ENCODE measurements at regions not wholly inside any gene's neighbourhood (a gene's known extent, or its start where the extent isn't known, plus 50 kb on each side); places are given as distances from the start of the nearest gene placed in this dataset.

DNA sequence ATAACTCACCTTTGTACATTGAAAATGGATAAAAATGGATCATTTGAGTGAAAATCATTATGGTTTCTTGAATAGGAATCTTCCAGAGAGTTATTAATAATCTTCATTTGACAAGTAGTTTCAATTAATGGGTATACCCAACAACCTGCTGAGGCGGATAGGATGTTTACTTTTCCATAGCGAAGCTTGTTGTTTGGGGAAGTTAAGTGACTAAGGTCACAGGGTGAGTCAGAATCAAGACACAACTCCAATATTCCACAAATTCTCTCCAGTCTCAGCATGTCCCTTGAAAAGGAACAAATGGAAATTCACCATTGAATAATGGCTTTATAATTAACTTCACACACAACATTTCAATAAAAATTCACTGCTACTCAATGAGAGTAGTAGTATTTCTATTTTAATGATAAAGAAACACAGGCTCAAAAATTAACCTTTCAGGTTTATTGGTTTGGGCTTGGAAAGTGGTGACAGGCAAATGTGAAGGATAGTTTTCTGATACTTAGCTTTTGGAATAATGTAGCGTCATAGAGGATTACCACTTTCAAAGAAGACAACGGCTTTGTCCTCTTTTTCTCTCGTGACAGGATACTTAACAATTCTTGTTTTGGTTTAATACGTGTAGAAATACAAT, 211.3 kb downstream of the GPD2 start:
- DNase-seq (ENCODE audit: low spot score) = no peak

- no peak for DNase-seq (ENCODE audit: low spot score)
These were observed 212.3 kb downstream of the GPD2 start for GRCh38 chr2:156648522-156648921.

GRCh38 chr2:156649596-156649995, 213.4 kb downstream of the GPD2 start:
- no peak for DNase-seq (ENCODE audit: low spot score)

DNA sequence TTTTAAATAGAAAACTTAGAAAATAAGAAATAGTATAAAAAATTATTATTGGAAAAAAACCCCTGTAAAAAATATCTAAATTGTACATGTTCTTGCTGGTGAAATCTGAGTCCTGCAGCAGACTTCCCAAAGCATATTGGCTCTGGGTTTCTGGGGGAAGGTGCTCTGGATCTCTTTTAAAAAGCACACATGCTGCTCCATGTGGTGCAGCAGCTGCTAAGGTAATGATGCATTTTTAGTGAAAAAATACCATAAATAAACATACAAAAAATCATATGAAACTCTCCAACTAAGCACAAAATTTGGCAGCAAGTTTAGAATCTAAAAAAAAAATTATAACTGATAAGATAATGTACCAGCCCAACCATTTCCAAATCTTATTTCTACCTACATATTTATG, 216.5 kb downstream of the GPD2 start:
- DNase-seq (ENCODE audit: low spot score) = no peak

DNA sequence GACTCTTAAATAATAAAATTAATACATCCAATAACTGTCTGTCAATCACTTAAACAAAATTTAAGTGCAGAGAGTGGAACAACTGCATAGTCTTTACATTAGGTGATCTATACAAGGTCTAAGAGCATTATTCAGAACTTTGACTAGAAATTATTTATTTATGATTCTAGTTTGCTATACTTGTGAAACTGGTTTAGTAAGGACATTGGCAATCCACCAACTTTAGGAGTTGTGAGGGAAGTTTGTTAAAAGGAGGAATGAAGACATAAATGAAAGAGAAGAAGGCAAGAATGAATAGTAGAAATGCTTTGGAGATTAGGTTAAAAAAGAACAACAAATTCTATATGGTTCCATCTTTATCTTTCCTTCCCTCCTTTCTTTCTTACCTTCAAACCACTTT, 217.5 kb downstream of the GPD2 start:
- DNase-seq (ENCODE audit: low spot score) = no peak

- DNase-seq (ENCODE audit: low spot score) = peak; percentile 7
These were observed 221.6 kb downstream of the GPD2 start for GRCh38 chr2:156657809-156658208.

DNA sequence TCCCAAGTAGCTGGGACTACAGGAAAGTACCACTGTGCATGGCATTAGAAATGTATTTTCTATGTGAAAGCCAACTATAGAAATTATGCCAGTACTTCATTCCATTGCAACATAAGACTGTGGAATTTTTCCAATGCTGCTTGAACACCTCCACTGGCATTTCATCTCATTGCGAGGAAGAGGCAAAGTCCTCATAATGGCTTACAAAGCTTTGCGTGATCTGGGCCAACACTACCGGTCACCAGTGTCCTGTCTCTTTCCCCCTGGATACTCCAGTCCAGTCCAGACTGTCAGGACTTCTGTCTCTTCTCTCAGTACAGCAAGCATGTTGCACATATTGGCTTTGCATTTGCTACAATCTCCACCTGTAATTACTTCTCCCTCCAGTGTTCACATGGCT, 223.5 kb downstream of the GPD2 start:
- DNase-seq (ENCODE audit: low spot score) = no peak

- no peak for DNase-seq (ENCODE audit: low spot score)
These were observed 227.7 kb downstream of the GPD2 start for GRCh38 chr2:156663757-156664409.

DNA sequence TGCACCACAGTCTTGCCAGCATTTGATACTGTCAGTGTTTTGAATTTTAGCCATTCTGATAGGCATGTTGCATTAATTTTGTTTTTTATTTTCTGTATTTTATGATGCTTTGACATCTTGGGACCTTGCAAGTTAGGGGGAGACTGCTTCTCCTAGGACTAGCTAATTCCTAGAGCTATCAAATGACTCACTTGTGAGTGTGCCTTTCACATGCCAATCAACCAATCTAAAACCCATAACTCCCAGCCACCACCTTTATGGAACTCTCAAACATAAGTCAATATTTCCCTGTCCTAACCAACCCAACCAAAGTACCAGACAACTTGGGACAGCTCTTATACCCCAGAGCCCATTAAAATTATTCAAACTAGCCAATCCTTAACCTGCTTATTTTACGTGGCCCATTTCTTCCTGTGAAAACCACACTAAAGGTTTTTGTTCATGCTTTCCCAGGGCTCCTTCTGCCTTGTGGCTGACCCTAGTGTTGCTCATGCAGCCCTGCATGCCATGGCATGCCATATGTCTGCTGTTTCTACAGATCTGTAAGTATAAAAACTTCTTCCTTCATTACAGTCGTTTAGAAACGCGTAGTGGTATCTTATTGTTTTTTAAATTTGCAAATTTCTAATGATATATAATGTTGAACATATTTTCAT, 230.1 kb downstream of the GPD2 start:
- DNase-seq (ENCODE audit: low spot score) = no peak

GRCh38 chr2:156670104-156670503, 233.9 kb downstream of the GPD2 start:
- DNase-seq (ENCODE audit: low spot score) = no peak

GRCh38 chr2:156671706-156672361, 235.7 kb downstream of the GPD2 start:
- no peak for DNase-seq (ENCODE audit: low spot score)

DNA sequence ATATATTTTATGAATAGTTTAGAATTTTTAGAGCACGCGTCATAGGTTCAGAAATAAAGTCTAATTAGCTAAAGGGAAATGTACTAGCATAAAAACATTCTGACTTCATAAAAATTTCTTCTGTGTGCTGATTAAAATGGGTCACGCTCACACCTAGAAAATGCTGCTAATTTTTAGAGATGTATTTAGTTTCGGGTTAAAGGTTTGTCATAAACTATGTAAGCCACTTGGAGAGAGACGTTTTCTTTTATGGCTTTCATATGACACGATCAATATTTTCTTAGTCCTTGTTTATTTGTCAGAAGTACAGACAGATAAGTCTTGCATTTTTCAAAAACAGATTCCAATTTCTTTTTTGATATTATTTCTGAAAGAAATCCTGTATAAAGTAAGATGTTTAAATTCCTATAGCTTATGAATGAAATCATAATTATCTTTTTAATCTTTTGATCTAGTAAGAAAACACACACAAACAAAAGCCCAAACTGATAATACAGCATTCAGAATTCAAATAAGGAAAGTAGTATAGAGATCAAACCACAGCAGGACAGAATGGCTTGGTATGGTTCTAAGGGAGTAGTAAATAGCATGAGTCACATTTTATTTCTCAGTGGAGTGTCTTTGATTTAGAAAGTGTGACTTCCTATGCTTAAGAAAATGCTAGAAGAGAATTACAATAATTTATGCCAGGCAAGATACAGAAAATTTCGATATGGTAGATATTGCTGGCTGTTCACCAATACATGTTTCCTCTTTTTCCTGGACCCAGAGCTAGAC, 236.6 kb downstream of the GPD2 start:
- no peak for DNase-seq (ENCODE audit: low spot score)

DNA sequence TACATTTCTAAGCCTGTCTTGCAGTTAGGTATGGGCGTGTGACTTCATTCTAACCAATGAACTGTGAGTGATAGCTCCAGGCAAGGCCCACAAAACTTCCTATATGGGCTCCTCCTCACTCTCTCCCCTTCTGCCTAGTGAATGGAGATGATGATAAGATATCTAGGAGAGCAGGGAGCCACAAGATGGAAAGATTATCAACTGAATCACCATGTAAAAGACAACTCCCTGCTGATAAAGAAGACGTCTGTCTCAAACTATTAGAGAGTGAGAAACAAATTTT, 237.1 kb downstream of the GPD2 start:
- DNase-seq (ENCODE audit: low spot score) = no peak

GRCh38 chr2:156673981-156674380, 237.8 kb downstream of the GPD2 start:
- DNase-seq (ENCODE audit: low spot score) = no peak

DNA sequence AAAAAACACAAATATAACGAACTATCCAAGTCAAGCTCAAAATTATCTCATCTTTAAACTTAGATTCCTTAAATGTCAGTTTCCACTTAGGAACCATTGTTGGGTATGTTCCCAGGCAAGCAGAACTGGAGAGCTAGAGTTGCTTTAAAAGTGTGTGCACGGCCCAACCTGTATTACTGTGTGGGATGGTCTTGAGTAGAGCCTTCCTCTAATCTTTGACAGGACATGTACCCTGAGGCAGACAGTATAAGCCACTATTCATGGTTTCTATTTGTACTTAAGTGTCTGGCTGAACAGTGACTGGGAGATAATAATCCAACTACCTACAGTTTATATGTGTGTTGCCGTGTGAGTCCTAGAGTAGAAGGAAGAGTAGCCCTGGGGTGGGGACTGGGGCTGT, 239.7 kb downstream of the GPD2 start:
- DNase-seq (ENCODE audit: low spot score) = no peak

GRCh38 chr2:156679820-156680219, 243.6 kb downstream of the GPD2 start:
- no peak for DNase-seq (ENCODE audit: low spot score)

- no peak for DNase-seq (ENCODE audit: low spot score)
These were observed 244.1 kb downstream of the GPD2 start for GRCh38 chr2:156680266-156680665.

DNA sequence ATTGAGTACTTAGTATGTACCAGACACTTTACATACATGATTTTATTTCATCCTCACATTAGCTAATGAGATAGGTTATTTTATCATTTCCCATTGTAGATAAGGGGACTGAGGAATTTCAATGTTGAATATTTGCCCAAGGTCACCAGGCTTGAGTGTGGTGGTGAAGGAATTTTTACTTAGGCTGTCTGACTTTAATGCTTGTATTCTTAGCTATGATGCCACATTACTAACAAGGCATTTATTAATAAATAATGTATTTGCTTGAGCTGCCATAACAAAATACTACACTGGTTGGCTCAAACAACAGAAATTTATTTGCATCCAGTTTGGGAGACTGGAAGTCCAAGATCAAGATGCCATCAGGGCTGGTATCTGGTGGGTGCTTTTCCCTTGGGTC, 250.9 kb downstream of the GPD2 start:
- no peak for DNase-seq (ENCODE audit: low spot score)

DNA sequence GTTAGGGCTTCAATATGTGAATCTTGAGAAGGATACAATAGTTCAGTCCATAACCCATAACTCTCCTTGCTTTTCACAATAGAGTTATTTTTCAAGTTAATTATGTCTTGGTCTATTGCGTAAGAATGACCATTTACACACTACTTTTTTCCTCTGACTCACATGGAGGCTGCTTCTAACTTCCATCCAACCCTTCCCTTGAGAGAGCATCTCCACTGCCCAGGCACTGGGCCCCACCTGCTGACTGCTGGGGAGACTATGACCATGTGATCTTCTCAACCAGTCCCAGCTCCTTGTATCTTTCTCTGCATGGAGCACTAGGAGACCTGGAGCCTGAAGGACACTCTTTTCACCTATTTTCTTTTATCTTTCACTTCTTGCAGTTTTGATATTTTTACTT, 251.5 kb downstream of the GPD2 start:
- no peak for DNase-seq (ENCODE audit: low spot score)

GRCh38 chr2:156689939-156690338, 253.8 kb downstream of the GPD2 start:
- no peak for DNase-seq (ENCODE audit: low spot score)

DNA sequence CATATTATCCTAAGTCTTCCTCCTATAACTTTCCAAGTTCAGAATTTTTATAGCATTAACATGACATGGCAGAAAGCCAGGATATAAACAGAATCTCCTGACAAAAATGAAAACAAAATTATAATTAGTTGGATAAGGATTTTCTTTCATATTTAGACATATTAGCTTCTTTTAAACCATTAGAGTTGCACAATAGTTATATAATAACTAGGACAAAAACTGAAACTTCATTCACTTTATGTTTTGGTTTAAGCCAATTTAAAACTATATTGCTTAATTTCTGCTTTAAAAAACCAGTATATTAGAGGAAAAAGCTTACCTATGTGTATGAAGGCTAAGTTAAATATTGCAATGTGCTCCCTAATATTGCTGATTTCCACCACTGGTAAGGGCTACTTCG, 254.8 kb downstream of the GPD2 start:
- no peak for DNase-seq (ENCODE audit: low spot score)

DNA sequence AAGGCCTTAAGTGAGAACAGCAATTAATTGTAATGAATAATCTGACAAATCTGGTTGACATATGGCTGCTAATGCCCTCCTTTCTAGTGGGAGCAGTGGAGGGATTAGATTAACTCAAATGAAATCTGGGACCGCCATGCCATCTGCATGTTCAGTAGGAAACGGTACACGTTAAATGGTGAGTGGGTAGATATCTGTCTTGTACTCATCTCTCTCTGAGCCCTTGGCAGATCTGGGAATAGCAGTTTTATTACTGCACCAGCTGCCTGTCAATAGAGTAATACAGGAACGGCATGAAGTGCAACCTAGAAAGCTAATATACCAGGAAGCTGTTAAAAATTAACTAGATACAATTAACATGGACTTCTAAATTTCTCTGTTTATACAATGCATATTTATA, 258.8 kb downstream of the GPD2 start:
- no peak for DNase-seq (ENCODE audit: low spot score)

GRCh38 chr2:156695595-156695994, 259.4 kb downstream of the GPD2 start:
- DNase-seq (ENCODE audit: low spot score) = no peak
